NK-92 treated with Interleukin-12 subunit alpha and Interleukin-12 subunit beta, amount 100 ng/mL, for 24 hours (cell line): ENCODE measurements at regions not wholly inside any gene's neighbourhood (a gene's known extent, or its start where the extent isn't known, plus 50 kb on each side); places are given as distances from the start of the nearest gene placed in this dataset.

Experiments
- DNase-seq: peaks from one replicate; lab custom pipeline; 2025; lab: John Stamatoyannopoulos, UW

GRCh38 chr7:117929237-117929636 lies 56.0 kb upstream of the CTTNBP2 start:
- DNase-seq: no peak

GRCh38 chr7:117931314-117931713 lies 58.1 kb upstream of the CTTNBP2 start:
- no peak for DNase-seq

DNA sequence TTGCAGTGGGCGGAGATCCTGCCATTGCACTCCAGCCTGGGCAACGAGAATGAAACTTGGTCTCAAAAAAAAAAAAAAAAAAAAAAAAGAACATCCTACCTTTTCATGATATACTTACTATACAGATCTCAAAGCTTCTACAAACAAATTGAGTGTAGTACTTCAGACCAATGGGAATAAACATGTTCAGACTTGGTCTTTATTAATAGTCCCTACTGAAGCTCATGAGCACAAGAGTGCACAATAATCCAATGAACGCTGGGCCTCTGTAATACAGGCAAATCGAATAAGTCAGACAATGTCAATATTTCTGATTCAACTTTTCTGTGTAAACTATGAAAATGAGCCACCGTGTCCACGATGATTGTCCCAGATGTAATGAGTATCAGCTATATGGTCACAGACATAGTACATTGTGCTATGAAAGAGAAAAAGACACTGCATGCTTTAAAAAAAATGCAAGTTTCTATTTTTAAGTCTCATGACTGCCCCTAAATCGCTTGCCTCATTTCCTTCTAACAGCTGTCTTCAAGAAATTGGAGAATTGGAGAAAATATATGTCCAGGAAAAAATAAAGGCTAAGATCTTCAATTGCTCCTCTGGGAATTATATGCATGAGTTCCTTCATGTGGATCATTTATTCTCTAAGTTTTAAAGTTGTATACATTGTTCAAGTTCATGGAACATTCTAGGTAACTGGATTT lies 64.0 kb upstream of the CTTNBP2 start:
- no peak for DNase-seq

- no peak for DNase-seq
These were observed 64.7 kb upstream of the CTTNBP2 start for GRCh38 chr7:117937753-117938483.

DNA sequence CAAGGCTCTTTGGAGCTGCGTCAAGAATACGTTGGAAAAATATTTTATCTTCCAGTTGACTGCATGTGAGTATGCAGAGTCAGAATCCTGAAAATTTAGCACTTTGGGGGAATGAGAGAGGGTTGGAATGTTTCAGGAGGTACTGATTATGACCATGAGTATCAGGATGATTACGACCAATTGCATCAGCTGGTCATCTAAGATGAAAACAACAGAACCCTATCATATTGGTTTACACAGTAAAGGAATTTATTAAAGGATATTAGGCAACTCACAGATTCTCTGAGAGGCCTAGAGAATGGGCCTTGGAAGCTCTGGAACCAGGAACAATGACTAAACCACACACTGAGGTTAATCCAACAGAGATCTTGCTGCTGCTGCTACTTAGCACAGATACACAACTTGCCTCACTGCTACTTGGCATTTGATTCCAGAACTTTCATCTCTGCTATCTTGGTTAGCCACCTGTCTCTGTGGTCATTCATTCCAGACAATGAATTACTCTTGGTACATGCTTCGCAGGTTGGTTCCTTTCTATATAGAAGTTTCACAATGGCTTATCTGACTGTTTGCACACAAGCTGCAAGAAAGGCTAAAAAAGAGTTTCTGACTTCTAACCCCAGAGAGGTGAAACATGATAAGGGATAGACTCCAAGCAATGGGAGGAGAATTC lies 68.0 kb upstream of the CTTNBP2 start:
- no peak for DNase-seq

DNA sequence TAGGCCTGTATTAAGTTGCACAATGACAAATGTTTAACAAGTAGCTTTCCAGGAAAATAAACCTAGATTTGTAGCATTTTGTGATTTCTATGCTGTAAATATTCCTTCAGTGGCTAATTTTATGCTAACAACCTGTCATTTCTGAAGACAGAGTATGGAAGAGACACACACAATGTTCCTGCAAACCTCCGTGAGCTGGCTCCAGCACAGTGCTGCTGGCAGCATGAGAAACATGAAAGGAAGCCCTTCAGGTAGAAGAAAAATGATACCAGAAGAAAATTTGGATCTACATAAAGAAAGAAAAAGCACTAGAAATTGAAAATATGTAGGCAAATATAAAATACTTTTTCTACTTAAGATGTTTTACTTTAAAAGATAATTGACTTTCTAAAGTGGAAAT lies 69.5 kb upstream of the CTTNBP2 start:
- no peak for DNase-seq

- DNase-seq: no peak
These were observed 71.6 kb upstream of the CTTNBP2 start for GRCh38 chr7:117944886-117945285.

- DNase-seq: no peak
These were observed 73.0 kb upstream of the CTTNBP2 start for GRCh38 chr7:117946151-117946633.

DNA sequence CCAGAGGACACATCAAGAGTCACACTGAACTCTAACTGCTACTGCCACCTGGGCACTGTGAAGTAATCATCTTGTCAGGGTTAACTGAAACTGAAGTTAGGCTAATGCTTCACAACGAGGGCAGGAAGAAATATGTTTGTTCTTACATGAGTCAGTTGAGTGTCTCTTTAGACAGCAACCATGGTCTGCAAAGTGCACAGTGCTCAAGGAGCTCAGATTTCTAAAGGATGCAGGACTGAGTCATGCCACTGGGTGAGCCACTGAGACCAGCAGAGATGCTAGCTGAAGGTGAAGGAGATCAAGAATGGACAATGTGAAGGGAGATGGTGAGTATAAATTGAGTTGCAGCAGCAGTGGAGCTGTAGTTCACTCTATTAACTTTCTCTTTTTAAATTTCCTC lies 76.0 kb upstream of the CTTNBP2 start:
- no peak for DNase-seq

DNA sequence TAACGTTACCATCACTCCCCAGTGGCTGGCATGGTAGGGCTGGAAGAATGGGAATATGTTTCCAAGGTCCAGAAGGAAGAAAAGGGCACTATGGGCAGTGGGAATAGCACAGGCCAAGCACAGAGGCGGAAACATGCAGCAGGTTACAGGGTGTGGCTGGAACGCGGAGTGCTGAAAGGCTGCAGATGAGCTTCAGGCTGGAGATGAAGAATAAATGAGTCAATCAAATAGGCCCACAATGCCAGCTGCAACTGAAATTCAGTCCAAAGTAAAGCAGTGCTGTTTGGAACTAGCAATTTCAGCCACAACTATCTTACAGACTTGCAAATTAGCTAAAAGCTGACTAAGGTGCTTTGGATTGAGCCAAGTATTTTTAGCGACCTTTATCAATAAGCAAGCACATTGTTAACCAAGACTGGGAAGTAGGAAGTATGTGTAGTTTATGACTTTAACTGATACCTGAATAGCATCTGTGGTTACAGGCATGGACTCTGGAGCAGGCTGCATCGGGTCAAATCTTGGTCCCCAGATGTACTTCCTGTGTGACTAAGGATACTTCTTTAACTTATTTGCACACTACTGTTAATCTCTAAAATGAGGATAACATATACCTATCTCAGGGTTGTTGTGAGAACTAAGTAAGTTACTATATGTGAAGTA lies 77.5 kb upstream of the CTTNBP2 start:
- no peak for DNase-seq

GRCh38 chr7:117951285-117951684 lies 78.0 kb upstream of the CTTNBP2 start:
- DNase-seq: no peak

GRCh38 chr7:117951691-117952280 lies 78.5 kb upstream of the CTTNBP2 start:
- DNase-seq: no peak

- no peak for DNase-seq
These were observed 81.8 kb upstream of the CTTNBP2 start for GRCh38 chr7:117955046-117955445.

GRCh38 chr7:117960351-117960750 lies 87.1 kb upstream of the CTTNBP2 start:
- DNase-seq: no peak

DNA sequence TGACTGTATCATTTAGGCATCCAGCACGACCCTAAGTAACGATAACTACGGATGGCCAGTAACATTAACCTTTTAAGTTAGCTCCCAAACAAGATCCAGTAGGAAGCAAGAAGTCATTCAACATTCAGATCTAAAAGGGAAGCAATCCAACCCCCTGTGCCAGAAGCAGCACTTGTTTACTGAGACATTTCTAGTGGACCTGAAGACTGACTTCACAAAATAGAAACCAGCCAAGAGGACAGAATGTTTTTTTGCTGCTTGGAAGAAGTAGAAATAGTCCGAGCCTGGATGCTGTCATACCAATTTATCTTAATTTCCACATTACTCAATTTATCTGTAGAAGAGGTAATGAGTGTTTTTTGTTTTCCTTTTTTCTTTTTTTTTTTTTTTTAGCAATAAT lies 88.0 kb upstream of the CTTNBP2 start:
- no peak for DNase-seq

DNA sequence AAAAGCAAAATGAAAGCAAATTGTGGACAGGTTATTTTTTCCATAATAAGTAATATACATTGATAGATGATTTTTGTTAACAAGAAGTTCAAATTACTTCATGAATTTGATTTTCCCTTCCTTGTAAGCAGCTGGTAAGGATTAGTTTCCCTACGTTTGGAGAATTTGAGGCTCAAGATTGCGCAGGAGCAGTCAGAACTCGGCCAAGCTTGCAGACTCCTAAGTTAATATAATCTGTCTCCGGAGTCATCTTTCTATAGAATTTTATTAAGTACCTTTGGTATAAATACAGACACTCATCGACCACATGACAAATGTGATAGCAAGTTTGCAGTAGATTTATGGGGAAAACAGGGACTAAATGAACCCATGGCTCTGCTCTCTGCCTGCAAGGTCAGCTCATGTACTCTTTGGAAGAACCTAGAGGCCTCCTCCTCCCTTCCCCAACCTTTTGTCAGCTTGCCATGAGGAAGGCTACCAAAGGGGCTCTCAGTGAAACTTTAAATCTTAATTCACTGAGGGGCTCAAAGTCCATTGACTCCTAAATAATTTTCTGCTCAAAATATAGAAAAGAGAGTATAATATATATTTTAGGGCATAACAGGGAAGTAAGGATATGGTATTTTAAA lies 89.2 kb upstream of the CTTNBP2 start:
- no peak for DNase-seq

- DNase-seq: no peak
These were observed 90.3 kb upstream of the CTTNBP2 start for GRCh38 chr7:117963264-117964197.

- DNase-seq: no peak
These were observed 97.6 kb upstream of the CTTNBP2 start for GRCh38 chr7:117970801-117971200.

DNA sequence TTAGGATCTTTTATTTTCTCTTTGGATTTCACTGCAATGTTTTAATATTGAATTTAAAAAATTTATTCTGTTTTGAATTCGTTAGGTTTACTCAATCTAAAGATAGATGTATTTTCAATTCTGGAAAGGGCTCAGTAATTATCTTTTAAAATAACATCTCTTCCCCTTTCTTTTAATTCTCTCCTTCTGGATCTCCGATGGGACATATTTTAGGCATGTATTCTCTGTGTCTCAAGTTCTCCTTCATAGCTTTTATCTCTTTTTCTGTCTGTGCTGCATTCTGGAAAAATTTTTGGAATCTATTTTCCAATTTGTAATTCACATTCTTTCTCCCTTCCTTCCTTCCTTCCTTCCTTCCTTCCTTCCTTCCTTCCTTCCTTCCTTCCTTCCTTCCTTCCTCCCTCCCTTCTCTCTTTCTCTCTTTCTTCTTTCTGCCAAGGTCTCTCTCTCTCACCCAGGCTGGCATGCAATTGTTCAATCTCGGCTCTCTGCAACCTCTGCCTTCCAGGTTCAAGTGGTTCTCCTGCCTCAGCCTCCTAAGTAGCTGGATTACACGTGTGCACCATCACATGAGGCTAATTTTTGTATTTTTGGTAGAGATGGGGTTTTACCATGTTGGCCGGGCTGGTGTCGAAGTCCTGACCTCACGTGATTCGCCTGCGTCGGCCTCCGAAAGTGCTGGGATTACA lies 98.5 kb upstream of the CTTNBP2 start:
- no peak for DNase-seq

DNA sequence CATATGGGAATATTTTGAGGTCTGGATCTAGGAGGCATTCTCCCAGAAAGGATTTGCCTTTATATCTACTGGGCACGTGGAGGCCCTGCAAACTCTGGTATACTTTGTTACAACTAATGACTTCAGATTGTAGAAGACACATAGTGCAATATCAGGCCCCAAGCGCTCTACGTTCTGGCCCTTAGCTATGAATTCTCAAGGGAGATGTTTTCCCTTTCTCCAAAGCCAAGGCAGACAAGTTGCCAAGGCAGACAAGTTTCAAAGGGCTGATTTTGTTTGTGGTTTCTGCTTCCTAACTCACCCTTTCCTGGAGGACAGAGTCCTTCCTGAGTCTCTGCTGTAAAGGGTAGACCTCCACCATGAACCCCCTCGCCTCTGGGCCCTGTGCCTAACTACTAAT lies 99.4 kb upstream of the CTTNBP2 start:
- DNase-seq: no peak
